ENCODE measurements at regions not wholly inside any gene's neighbourhood (a gene's known extent, or its start where the extent isn't known, plus 50 kb on each side); places are given as distances from the start of the nearest gene placed in this dataset.

GRCh38 chr2:134122610-134123009, 131.3 kb upstream of the MGAT5 start:
- no peak for DNase-seq (ENCODE audit: low read depth)

- DNase-seq (ENCODE audit: low read depth) = no peak
Measured at GRCh38 chr2:134123332-134123731, 130.5 kb upstream of the MGAT5 start.

GRCh38 chr2:134124047-134124753, 129.7 kb upstream of the MGAT5 start:
- no peak for DNase-seq (ENCODE audit: low read depth)

GRCh38 chr2:134127496-134127895, 126.4 kb upstream of the MGAT5 start:
- no peak for DNase-seq (ENCODE audit: low read depth)

- no peak for DNase-seq (ENCODE audit: low read depth)
Measured at GRCh38 chr2:134128746-134129145, 125.1 kb upstream of the MGAT5 start.

- DNase-seq (ENCODE audit: low read depth) = no peak
Measured at GRCh38 chr2:134129900-134130537, 123.9 kb upstream of the MGAT5 start.

GRCh38 chr2:134131681-134132489, 122.0 kb upstream of the MGAT5 start:
- no peak for DNase-seq (ENCODE audit: low read depth)

GRCh38 chr2:134132490-134132857, 121.4 kb upstream of the MGAT5 start:
- no peak for DNase-seq (ENCODE audit: low read depth)

GRCh38 chr2:134133622-134134312, 120.1 kb upstream of the MGAT5 start:
- DNase-seq (ENCODE audit: low read depth) = no peak

GRCh38 chr2:134134313-134134706, 119.6 kb upstream of the MGAT5 start:
- no peak for DNase-seq (ENCODE audit: low read depth)

- no peak for DNase-seq (ENCODE audit: low read depth)
Measured at GRCh38 chr2:134134827-134135226, 119.0 kb upstream of the MGAT5 start.

GRCh38 chr2:134135793-134136192, 118.1 kb upstream of the MGAT5 start:
- no peak for DNase-seq (ENCODE audit: low read depth)

GRCh38 chr2:134136731-134137130, 117.1 kb upstream of the MGAT5 start:
- no peak for DNase-seq (ENCODE audit: low read depth)

GRCh38 chr2:134137182-134137611, 116.7 kb upstream of the MGAT5 start:
- DNase-seq (ENCODE audit: low read depth) = peak; percentile 73

GRCh38 chr2:134138115-134138514, 115.8 kb upstream of the MGAT5 start:
- DNase-seq (ENCODE audit: low read depth) = no peak

- no peak for DNase-seq (ENCODE audit: low read depth)
Measured at GRCh38 chr2:134139611-134140010, 114.3 kb upstream of the MGAT5 start.

- DNase-seq (ENCODE audit: low read depth) = no peak
Measured at GRCh38 chr2:134140251-134140661, 113.6 kb upstream of the MGAT5 start.

GRCh38 chr2:134141598-134142340, 112.1 kb upstream of the MGAT5 start:
- no peak for DNase-seq (ENCODE audit: low read depth)

GRCh38 chr2:134142341-134142738, 111.5 kb upstream of the MGAT5 start:
- DNase-seq (ENCODE audit: low read depth) = no peak

GRCh38 chr2:134142903-134143302, 111.0 kb upstream of the MGAT5 start:
- no peak for DNase-seq (ENCODE audit: low read depth)

- DNase-seq (ENCODE audit: low read depth) = no peak
Measured at GRCh38 chr2:134143568-134143967, 110.3 kb upstream of the MGAT5 start.

Measured in HS-27A (cell line).